Prostate gland (tissue), 2 donors: ENCODE measurements at regions not wholly inside any gene's neighbourhood (a gene's known extent, or its start where the extent isn't known, plus 50 kb on each side); places are given as distances from the start of the nearest gene placed in this dataset.

Source experiments
- DNase-seq: peaks from one replicate; pipeline ENCODE4 v3.0.0-alpha.2; 2019; ENCODE audit warnings: low spot score
- H3K27ac ChIP-seq, 2 donors: fragments of 200-600 bp; sonication (generic); 2 replicates each; pipeline ENCODE4 v1.5.1; 2017 to 2019
- H3K27me3 ChIP-seq: fragments of 200-600 bp; sonication (generic); replicated peaks from 2 replicates; pipeline ENCODE4 v1.5.1; 2019; ENCODE audit not compliant: insufficient read depth
- H3K36me3 ChIP-seq, 2 donors: fragments of 200-600 bp; sonication (generic); 1 replicate in 1 of 2; 2 replicates in 1 of 2; pipeline versions ENCODE4 v1.5.1 to v1.8.1; 2017 to 2019
- H3K4me1 ChIP-seq: fragments of 200-600 bp; sonication (generic); replicated peaks from 2 replicates; pipeline ENCODE4 v1.5.1; 2019
- H3K4me3 ChIP-seq, 2 donors: fragments of 200-600 bp; sonication (generic); 2 replicates each; pipeline ENCODE4 v1.5.1; 2017 to 2019
- H3K9me3 ChIP-seq: fragments of 200-600 bp; sonication (generic); 2 replicates; pipeline ENCODE4 v1.5.1; 2017
- CTCF ChIP-seq, 4 experiments: fragments of 200-600 bp in 2 of 4; fragments of 450-650 bp in 2 of 4; sonication (generic) in 2 of 4; IDR thresholded peaks; 1 replicate in 3 of 4; 2 replicates in 1 of 4; pipeline ENCODE4 v1.5.1; 2016 to 2019; ENCODE audit warnings: antibody characterized with exemption in 4 of 4, mild to moderate bottlenecking in 2 of 4, moderate library complexity in 2 of 4
- POLR2A ChIP-seq: fragments of 450-650 bp; IDR thresholded peaks from one replicate; pipeline ENCODE4 v1.6.1; 2016; ENCODE audit warnings: antibody characterized with exemption, mild to moderate bottlenecking
- POLR2AphosphoS5 ChIP-seq: sonication (generic); formaldehyde crosslinking; IDR thresholded peaks from one replicate; pipeline ENCODE4 v1.6.1; 2017; ENCODE audit warnings: antibody characterized with exemption
- WGBS: methylation state at CpG from one replicate; pipeline ENCODE4 v1.1.5; 2018; 5-methylcytosine and 5-hydroxymethylcytosine counted together
- intact Hi-C: fragments of 100-400 bp; cut with DNase I; formaldehyde crosslinking; loops from one replicate; pipeline ENCODE4 v1.14.2; 2022

- intact Hi-C loops = no loop called here
- Histone ChIP-seq H3K27ac (no peak overlapping the region), H3K4me1 (no peaks in the 10 kb centered on the region), H3K36me3 (no peaks in the 10 kb centered on the region), H3K9me3 (no peaks in the 10 kb centered on the region), H3K4me3 (no peak overlapping the region), H3K27me3 (no peaks in the 10 kb centered on the region)
- 87% methylated on average over 2 of the region's 2 CpGs for WGBS
- DNase-seq = no peak
- no peak for TF ChIP-seq CTCF (IDR thresholded peaks at IDR 0.05)
These were observed 140.0 kb upstream of the SOX5 start for GRCh38 chr12:24089510-24089890.

GRCh38 chr12:24088751-24089509 is 139.5 kb upstream of the SOX5 start:
- 85% methylated on average over 5 of the region's 5 CpGs for WGBS
- H3K36me3 ChIP-seq = no peaks in the 10 kb centered on the region

GRCh38 chr12:24087294-24087693 is 137.8 kb upstream of the SOX5 start:
- intact Hi-C loops = no loop called here
- Histone ChIP-seq H3K9me3 (no peaks in the 10 kb centered on the region), H3K36me3 (no peaks in the 10 kb centered on the region), H3K4me1 (no peaks in the 10 kb centered on the region), H3K27me3 (no peaks in the 10 kb centered on the region), H3K27ac (no peak overlapping the region), H3K4me3 (no peak overlapping the region)
- DNase-seq = no peak
- WGBS = 81% methylated on average over 4 of the region's 4 CpGs
- no peak for TF ChIP-seq POLR2A
- TF ChIP-seq CTCF (IDR thresholded peaks at IDR 0.05) = no peak
- TF ChIP-seq POLR2AphosphoS5 = no peak

More at GRCh38 chr12:24088751-24089509, 139.5 kb upstream of the SOX5 start:
- TF ChIP-seq POLR2A = no peak
- Histone ChIP-seq H3K4me3 (no peak overlapping the region), H3K9me3 (no peaks in the 10 kb centered on the region), H3K27me3 (no peaks in the 10 kb centered on the region), H3K4me1 (no peaks in the 10 kb centered on the region), H3K27ac (no peak overlapping the region)
- intact Hi-C loops = no loop called here
- no peak for DNase-seq

GRCh38 chr12:24084800-24085199 is 135.3 kb upstream of the SOX5 start:
- Histone ChIP-seq H3K9me3 (no peaks in the 10 kb centered on the region), H3K4me1 (no peaks in the 10 kb centered on the region), H3K27me3 (no peaks in the 10 kb centered on the region), H3K4me3 (no peak overlapping the region), H3K27ac (no peak overlapping the region), H3K36me3 (no peaks in the 10 kb centered on the region)
- 95% methylated on average over 2 of the region's 2 CpGs for WGBS
- intact Hi-C loops = no loop called here
- no peak for TF ChIP-seq POLR2AphosphoS5
- no peak for TF ChIP-seq POLR2A
- TF ChIP-seq CTCF (IDR thresholded peaks at IDR 0.05) = no peak
- no peak for DNase-seq

GRCh38 chr12:24083838-24084237 is 134.4 kb upstream of the SOX5 start:
- Histone ChIP-seq H3K4me1 (no peaks in the 10 kb centered on the region), H3K4me3 (no peak overlapping the region), H3K27ac (no peak overlapping the region), H3K36me3 (no peaks in the 10 kb centered on the region), H3K9me3 (no peaks in the 10 kb centered on the region), H3K27me3 (no peaks in the 10 kb centered on the region)
- 92% methylated on average over 3 of the region's 3 CpGs for WGBS
- DNase-seq = no peak
- intact Hi-C loops = no loop called here
- TF ChIP-seq CTCF (IDR thresholded peaks at IDR 0.05) = no peak
